Putamen (tissue), 1 donor: ENCODE measurements at regions not wholly inside any gene's neighbourhood (a gene's known extent, or its start where the extent isn't known, plus 50 kb on each side); places are given as distances from the start of the nearest gene placed in this dataset.

Experiments
- DNase-seq: peaks from one replicate; pipeline ENCODE4 v3.0.0-alpha.2; 2016; ENCODE audit warnings: low spot score

GRCh38 chr16:73882033-73882432 lies 414.6 kb upstream of the PSMD7 start:
- DNase-seq, result no peak

- DNase-seq, result no peak
Measured at GRCh38 chr16:73879621-73880020, 417.0 kb upstream of the PSMD7 start.

DNA sequence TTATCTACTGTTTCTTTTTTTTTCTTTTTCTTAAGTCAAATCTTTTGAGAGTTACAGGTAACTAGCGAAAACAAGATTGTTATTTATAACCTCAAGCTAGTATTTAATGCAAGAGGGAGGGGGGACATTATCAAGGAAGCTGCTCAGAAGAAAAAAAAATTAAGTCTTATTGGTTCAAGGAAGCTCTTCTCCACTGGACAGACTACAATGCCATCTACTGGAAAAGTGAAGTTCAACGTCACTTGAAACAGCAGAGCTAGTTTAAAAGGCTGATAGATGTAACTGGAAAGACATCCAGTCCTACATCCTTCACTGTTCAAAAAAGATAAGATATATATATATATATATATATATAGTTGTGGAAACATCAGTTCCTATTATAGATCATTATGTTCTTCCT lies 418.0 kb upstream of the PSMD7 start:
- DNase-seq, result peak; percentile 73

DNA sequence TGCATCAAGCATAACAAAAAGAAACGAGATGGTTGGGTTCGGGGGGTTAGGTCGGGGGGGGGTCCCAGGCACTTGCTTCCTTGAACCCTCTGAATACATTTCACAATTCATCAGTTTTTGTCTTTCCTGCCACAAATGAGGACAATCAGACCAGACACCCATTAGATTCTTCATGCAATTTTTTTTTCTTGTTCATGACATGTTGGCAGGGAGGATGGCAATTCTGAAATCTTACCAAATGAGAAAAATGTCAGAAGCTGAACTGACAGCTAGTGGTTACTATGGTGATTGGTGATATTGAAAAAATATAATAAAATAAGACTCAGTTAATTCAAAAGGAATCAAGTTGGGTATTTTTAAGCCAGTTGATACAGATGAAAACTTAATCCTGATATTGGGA lies 419.5 kb upstream of the PSMD7 start:
- no peak for DNase-seq

DNA sequence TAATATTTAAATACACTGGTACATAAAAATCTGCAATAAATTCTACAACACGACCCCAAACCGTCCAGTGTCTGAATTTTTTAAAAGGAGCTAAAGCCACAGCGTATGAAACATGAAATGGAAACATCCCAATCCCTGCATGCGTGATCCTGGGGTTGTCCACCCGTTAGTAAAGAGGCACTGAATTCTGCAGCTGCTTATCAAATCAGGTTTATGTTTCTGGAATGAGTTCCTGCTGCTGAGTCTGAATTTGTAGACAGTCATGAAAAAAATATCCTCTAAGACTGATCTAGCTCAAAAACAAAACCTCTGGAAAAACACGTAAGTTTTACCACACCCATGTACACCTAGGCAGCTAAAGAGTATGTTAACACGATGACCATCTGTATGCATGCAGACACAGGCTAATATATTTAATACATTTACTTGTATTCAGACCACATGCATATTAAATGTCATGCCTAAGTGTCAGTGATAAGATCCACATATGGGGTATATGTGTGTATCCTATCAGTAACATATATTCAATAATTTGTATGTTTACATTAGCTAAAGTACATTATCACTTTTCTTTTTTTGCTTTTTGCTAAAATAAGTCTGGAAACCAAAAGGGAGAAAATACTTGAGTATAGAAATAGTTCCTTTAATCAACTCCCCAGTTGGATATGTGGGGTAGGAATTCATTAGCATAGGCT lies 420.5 kb upstream of the PSMD7 start:
- no peak for DNase-seq

GRCh38 chr16:73874324-73874723 lies 422.3 kb upstream of the PSMD7 start:
- DNase-seq, result no peak

DNA sequence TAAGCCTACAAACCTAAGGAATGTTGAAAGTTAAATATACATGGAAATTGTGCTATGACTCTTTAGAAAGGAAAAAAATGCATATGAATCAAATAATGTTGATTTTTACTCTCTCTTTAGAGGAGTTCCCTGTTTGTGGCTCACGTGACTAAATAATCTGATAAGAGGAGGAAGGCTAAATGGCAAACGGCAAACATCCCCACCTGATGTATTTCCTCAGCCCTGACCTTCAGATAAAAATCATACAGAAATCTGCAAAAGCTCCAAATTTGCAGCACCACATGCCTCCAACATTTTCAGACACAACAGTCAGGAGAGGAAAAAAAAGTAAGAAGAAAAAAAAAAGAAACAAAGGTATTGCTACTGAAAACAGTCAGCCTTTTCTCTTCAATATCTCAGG lies 423.0 kb upstream of the PSMD7 start:
- no peak for DNase-seq

GRCh38 chr16:73872856-73873255 lies 423.8 kb upstream of the PSMD7 start:
- DNase-seq, result no peak

GRCh38 chr16:73871088-73871733 lies 425.4 kb upstream of the PSMD7 start:
- no peak for DNase-seq

GRCh38 chr16:73869126-73869525 lies 427.5 kb upstream of the PSMD7 start:
- no peak for DNase-seq

DNA sequence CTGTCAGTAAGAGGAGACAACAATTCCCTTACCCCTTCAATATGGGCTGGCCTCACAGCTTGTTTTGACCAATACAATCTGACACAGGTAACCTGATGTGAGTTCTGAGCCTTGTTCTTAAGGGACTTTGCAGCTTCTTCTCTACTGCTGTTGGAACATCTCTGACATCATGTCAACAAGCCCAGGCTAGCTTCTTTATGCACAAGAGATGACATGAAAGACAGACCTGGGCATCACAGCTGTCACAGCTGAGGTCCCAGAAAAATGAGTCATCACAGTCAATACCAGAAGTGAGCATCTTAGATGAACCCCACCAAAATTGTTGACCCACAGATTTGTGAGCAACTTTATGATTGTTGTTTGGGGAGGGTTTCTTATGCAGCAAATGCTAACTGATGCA lies 431.7 kb upstream of the PSMD7 start:
- DNase-seq, result no peak

DNA sequence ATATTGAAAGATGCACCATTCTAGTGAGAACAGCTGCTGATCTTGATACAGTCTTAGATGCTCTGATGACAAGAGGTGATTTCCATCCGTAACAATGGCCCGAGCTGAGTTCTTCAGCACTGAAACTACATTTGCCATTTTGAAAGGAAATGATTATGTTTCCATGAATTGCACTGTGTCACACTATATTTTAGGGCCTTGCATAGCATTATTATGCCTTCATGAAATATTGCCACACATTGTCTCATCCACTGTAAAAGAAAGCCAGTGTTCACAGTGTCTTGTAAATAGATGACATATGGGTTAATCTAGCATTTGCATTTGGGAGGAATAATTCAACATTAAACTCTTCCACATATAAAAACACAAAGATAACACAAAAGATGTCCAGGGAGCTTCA lies 438.3 kb upstream of the PSMD7 start:
- DNase-seq, result no peak

GRCh38 chr16:73853968-73854367 lies 442.6 kb upstream of the PSMD7 start:
- no peak for DNase-seq

DNA sequence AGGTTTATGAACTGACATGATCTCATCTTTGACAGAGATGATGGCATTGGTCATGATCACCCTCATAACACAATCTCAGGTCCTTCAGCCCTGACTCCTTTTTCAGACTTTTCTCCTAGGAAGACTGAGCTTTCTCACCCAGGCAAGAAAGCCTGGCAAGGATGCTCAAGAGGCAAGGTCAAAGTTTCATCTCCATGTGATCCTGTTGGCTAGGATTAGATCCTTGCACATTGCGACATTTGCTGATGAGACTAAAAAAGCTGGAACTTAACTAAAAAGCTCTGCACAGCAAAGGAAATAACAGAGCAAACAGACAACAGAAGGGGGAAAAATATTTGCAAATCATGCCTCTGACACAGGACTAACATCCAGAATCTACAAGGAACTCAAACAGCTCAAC lies 444.1 kb upstream of the PSMD7 start:
- DNase-seq, result no peak

- no peak for DNase-seq
Measured at GRCh38 chr16:73848993-73849392, 447.6 kb upstream of the PSMD7 start.

- DNase-seq, result no peak
Measured at GRCh38 chr16:73847090-73847489, 449.5 kb upstream of the PSMD7 start.

GRCh38 chr16:73846356-73846755 lies 450.3 kb upstream of the PSMD7 start:
- DNase-seq, result peak; percentile 1

GRCh38 chr16:73846007-73846330 lies 450.6 kb upstream of the PSMD7 start:
- no peak for DNase-seq

GRCh38 chr16:73845238-73846006 lies 451.2 kb upstream of the PSMD7 start:
- no peak for DNase-seq

GRCh38 chr16:73840728-73841127 lies 455.9 kb upstream of the PSMD7 start:
- no peak for DNase-seq

DNA sequence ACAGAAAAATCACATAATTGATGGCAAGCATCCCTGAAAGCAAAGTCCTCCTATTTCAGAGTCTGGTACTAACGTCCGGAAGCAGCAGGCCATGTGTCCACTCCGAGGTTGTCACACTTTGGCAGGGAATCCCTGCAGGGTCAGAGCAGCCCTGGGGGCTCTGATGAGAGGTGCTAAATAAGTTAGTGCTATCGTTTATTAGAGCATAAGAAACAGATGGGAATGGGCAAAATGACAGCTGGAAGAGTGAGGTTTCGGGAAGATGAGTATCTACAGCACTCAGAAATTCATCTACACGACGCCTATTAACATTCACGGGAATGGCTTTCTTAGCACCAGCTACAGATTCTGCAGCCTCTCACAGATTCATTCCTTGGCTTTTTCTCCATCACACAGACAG lies 465.4 kb upstream of the PSMD7 start:
- no peak for DNase-seq

DNA sequence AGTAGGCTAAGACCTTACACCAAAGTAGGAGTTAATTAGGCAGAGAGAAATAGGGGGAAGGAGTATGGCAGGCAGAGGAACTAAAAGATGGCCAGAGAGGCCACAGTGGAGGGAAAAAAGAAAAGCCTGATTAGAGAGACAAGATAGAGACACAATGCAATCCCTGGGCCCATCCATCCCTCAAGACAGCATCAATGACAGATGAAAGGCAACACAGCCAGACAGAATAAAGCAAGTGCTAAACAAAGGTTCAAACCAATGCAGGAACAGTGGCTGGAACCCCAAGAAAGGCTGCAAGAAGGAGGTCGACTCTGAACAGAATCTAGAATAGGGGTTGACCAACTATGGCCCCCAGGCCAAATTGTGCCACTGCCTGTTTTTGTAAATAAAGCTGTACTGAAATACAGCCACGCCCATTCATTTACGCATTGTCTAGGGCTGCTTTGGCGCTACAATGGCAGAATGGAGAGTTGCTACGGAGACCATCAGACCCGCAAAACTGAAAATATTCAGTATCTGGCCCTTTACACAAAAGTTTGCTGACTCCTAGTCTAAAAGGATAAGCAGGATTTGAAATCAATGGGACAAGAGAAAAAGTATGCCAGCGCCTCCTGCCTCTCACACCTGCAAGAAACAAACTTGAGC lies 473.3 kb upstream of the PSMD7 start:
- DNase-seq, result no peak
